COLO829 (cell line): ENCODE measurements at regions not wholly inside any gene's neighbourhood (a gene's known extent, or its start where the extent isn't known, plus 50 kb on each side); places are given as distances from the start of the nearest gene placed in this dataset.

Source experiments
- DNase-seq: peaks from one replicate; pipeline ENCODE4 v3.0.0; 2012; ENCODE audit warnings: low spot score

- no peak for DNase-seq
Measured at GRCh38 chr21:17455028-17455353, 57.9 kb upstream of the CXADR start.

- no peak for DNase-seq
Measured at GRCh38 chr21:17455451-17455850, 57.4 kb upstream of the CXADR start.

- DNase-seq: no peak
Measured at GRCh38 chr21:17458279-17458678, 54.6 kb upstream of the CXADR start.

GRCh38 chr21:17460094-17460493, 52.7 kb upstream of the CXADR start:
- no peak for DNase-seq

GRCh38 chr21:17461014-17461413, 51.8 kb upstream of the CXADR start:
- peak; percentile 75 for DNase-seq

GRCh38 chr21:17461582-17461981, 51.3 kb upstream of the CXADR start:
- peak; percentile 38 for DNase-seq

GRCh38 chr21:17462276-17462981, 50.4 kb upstream of the CXADR start:
- peak; percentile 78 for DNase-seq
